Dedifferentiated amniotic fluid mesenchymal stem cell (primary cell): ENCODE measurements at regions not wholly inside any gene's neighbourhood (a gene's known extent, or its start where the extent isn't known, plus 50 kb on each side); places are given as distances from the start of the nearest gene placed in this dataset.
"Not testable (repeated sequence)": the region's sequence is repeated elsewhere in the genome, so short reads cannot be mapped to it uniquely, and the experiment has no call there.

Source experiments
- DNase-seq: peaks from one replicate; pipeline ENCODE4 v3.0.0-alpha.2; 2016; ENCODE audit errors: extremely low spot score

DNA sequence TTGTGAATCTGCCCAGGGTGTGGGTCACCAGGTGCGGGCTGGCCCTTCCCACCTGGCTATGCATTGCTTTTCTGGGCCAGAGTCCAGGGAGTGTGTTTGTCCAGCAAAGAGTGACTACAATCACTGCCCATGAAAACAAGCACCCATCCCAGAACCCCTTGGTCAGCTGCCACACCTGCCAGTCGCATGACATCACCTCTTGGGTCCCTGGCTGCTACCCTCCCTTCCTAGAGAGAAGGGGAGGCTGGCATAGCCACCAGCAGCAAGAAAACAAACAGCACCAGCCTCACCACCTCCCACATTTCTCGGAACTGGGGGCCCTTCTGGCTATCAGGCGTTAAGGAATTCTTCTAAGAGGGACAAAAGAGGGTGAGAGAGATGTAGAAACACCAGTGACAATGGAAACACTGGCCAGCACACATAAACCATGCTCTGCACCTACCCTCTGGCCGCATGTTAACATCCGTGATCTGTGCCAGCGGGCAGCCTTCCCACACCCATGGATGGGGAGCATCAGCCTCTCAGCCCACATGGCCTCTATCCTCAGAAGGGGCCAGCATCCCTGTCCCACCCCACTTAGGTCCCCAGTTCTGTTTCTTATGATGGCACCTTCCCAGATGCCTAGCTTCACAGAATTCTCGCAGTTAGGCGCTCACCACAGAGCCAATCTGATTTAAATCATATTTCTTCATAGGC is 109.7 kb upstream of the GLI2 start:
- no peak for DNase-seq

DNA sequence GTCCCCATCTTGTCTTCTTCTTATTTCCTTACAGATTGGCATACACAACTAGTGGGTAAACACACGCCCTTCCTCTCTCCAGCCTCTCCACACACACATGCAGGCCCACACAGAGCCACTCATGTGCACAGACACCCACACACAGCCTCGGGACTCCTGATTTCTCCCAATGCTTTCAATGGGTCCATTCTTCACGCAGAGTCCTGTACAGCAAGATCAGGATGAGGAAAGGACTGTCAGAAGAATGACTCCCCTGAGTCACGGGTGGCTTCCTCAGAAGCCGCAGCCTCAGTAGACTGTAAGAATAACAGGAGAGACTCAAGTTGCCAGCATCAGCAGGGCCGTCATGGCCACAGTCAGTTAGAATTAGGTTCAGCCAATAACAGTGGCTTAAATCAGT is 109.1 kb upstream of the GLI2 start:
- no peak for DNase-seq

DNA sequence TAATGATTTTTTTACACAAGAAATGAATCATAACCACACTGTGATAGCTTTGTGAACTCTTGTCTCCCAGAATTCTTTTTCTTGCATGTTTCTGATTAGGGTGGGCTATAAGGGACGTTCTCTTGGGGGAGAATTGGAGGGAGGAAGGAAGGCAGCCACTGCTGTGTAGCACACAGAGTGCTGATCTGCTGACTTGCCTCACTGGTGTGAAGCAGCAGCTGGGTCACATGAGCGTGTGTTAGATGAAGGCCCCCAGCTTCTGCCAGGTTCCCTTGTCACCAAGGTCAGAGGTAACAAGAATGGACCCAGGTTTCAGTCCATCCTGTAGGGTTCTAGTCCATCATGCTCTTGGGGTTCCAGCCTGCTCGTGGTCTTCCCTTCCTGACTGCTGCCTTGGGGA is 107.4 kb upstream of the GLI2 start:
- DNase-seq = no peak

DNA sequence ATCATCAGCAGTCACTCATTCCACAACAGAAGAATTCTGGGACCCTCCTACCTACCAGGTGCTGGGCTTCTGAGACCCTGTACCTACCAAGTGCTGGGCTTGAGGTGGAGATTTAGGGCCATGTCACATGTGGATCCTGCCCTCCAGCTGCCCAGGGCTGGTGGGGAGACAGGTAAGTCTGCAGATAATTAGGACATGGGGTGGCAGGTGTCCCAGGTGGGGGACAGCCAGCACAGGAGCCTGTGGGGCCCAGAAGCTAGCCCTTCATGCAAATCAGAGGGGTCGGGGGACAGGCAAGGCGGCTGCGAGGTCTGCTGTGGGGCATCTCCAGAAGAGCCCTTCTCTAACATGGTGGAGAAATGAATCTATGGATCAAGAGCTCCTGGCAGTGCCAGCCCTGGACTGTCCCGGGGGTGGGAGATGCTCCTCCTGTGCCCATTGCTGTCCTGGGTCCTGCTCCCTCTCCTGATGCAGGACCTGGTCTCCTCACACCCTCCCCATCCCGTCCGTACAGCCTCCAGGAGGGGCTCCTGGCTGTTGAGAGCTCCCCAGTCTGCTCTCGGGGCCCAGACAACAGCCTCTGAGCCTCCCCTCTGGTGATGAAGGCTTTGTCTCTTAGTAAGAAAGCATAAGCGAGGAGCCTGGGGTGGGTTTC is 106.3 kb upstream of the GLI2 start:
- no peak for DNase-seq

DNA sequence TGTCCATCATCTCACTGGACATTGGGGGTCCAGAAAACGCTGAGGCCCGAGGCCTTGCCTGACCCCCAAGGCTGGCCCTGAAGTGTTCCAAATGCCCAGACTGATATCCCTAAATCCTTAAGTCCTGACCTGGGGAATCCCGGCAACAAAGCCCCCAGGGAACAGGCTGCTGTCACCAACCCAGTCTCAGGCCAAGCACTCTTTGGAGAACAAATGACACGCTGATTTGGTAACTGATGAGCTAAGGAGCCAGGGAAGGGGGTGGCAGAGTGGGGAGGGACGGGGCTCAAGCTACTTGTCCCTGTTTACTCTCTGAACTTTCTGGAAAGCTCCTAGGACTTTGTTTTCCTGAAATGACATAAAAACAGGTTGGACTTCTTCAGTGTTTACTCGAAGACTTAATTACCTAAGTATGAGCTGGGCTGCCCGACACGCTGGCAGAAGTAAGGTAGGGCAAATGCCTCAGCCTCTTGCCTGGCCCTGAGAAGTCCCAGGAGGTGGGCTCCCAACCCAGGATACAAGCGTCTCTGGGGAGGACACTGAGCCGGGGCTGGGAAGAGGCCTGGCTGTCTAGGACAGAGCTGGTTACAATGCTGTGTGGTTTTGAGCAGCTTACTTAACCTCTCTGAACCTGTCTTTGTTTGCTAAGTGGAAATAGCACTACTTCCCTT is 105.5 kb upstream of the GLI2 start:
- no peak for DNase-seq

DNA sequence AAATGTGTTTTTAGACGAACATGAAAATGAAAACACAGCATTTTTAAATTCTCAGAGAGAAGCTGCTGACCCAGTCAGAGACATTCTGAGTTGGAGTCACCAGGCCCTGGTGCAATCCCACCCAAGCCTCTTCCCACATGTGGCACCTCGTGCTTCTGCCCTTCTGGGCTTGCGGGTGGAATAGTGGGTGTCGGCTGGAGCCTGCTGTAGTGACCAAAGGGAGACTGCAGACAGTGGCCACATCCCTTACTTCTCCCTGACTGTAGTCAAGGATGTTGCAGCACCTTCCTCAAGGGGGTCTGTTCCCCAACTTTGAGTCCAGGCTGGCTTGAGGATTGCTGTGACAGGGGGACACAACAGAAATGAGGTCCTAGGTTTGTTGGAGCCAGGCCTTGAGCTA is 104.4 kb upstream of the GLI2 start:
- no peak for DNase-seq

DNA sequence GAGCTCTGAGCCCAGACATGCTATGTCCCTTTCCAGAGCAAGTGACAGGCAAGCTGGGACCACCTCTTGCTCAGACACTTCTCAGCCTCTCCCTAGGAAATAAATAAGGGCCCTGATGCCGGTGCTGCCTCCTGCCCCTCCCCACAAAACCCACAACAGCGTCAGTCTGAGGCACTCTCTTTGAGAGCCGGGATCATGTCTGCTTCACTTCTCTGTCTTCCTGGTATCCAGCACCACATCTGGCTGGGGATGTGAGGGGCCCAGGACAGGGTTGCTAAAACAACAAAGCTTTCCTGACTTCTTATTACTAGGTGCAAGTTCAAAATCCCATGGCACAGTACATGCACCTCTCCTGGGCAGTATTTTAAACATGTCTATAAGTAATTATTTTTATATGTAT is 103.9 kb upstream of the GLI2 start:
- no peak for DNase-seq

DNA sequence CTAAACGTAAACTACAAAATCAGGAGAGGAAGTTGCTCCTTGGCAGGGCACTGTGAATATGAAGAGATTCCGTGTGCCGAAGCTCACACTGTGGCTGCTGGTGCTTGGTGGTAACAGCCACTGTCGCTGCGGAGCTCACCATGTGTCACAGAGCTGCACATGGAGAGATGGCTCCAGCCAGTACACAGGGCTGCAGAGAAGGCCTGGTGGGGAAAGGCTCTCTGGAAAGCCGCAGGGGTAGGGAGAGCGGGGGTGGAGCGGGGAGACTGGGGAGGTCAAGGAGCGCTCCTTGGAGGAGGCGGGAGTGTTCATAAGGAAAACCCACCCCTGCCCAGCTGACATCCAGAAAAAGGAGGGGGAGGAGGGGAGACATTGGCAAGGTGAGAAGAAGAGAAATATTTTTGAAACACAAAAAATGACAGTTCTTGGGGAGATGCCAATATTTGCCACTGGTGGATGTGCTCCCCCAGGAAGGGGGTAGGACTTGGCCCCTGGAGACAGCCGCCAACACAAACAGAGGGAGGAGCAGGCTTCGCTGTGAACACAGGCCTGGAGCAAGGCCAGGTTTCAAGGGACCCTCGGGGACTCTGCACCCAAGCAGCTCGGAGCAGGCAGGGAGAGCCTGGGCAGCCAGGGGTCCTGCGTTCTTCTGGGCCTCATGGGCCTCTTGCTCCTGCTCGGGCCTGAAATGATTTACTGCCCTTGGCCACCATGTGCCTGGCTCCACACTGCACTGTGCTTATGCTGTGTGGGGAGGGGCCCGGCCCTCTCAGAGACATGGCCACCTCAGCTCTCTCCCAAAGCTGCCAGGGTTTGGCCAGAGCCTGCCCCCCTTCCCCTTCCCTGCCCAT is 102.6 kb upstream of the GLI2 start:
- no peak for DNase-seq

DNA sequence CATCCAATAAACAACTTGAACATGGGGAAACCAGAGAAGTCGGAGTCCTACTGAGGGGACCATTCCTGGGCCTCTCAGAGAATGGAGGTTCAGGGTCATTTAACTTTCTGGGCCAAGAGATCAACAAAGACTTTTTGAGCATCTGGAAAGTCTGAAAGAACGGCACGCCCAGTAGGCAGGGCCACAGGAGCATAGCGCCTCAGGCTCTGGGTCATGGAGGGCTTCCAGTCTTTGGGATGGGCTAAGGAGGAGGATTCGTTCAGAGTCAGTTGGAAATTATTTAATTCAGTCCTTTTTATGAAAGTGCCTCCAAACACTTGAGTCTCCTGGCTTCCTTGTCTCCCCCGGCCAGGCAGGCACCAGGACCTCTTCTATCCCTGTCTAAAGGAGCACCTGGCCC is 101.1 kb upstream of the GLI2 start:
- no peak for DNase-seq

DNA sequence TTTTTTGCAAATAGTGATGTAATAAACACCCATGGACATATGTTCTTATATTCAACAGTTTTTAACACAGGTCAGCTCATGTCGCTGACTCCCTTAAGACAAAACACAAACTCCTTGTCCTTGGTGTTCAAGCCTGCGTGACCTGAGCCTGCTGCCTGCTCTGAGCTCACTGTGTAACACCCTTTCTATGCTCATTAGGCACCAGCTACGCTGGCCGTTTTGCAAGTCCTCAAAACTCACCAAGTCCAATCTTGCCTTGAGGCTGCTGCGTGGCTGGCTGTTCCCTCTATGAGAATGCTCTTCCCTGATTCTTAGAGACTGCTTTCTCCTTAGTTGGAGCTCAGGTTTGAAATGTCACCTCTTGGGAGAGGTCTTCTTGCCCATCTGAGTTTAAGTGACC is 100.5 kb upstream of the GLI2 start:
- DNase-seq = no peak

DNA sequence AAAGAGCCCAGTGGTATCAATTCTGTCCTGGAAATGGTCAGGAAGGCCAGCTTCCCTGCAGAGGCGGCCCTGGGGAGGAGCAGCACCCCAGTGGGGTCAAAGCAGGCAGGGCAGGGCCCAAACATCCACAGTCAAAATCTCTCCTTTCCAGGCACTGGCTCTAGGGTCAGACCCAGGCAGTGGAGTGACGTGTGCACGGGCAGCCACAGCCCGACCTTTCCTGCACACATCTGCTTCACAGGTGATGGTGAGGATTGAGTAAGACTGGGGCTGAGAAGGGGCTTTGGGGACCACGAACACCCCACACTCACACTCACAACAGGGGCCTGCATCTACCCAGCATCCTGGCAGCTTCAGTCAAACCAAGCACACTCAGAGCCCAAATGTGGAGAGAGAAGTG is 97.8 kb upstream of the GLI2 start:
- DNase-seq = no peak

DNA sequence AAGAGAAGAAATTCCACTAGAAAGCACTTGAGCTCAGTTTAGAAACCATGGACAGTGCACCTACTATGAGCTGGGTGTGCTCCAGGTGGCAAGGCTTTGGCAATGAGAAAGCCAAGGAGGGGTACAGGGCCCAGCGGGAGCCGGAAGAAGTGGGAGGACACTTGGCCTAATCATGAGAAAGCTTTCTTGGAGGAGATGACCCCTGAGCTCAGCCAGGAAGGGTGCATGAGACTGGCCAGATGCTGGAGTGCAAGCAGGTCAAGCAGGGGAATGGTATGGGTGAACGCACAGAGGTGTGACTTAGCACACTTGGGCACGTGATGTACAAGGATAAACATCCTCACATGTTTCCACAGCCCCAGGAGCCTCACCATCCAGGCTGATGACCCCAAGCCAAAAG is 97.2 kb upstream of the GLI2 start:
- no peak for DNase-seq

DNA sequence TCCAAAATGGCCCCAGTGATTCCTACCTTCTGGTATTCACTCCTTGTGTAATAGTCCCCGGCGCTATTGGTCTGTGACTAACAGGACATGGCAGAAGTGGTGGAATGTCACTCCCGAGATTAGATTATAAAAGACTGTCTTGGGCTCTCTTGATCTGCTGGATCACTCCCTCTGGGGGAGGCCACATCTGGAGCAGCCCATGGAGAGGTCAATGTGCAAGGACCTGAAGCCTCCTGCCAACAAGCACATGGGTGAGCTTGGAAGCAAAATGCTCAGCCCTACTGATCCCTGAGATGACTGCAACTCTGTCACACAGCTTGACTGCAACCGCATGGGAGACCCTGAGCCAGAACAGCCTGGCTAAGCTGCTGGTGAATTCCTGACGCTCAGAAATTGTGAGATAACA is 94.3 kb upstream of the GLI2 start:
- no peak for DNase-seq

DNA sequence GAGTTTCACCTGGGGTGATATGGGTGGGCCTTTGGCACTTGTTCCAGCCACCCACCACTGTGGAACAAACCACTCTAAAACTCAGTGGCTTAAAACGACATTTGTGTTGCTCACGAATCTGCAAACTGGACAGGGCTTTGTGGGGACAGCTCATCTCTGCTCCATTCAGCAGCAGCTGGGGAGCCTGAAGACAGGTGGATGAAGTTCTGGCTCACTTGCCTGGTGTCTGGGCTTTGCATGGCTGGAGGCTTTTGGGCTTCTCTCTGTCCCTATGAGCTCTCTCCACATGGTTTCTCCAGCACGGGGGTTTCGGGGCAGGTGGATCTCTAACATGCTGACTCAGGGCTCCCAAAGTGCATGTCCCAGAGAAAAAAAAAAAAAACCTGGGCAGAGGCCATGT is 93.0 kb upstream of the GLI2 start:
- DNase-seq = no peak

DNA sequence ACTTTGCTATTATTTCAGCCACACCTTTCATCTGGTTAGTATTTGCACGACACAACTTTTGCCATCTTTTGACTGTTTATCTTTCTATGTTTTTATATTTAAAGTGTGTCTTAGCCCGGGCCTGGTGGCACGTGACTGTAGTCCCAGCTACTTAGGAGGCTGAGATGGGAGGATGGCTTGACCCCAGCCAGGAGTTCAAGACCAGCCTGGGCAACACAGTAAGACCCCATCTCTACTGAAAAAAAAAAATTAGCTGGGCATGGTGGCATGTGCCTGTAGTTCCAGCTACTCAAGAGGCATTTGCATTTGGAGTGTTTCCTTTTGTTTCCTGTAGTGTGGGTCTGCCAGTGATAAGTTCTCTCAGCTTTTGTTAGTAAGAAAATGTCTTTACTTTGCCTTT is 88.7 kb upstream of the GLI2 start:
- DNase-seq = no peak

DNA sequence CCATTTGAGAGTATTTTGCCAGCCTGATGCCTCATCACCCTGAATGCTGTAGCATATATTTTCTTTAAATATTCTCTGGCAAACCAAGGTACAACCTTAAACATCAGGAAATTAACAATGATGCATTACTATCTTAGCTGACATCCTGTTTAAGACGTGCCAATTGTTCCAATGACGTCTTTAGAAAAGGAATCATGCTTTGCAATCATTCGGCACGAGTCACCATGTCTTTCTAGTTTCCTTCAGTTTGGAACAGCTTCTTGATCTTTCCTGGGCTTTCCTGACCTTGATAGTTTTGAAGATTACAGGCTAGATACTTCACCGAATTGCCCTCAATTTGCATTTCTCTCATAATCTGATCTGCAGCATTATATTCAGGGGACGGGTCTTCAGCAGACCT is 88.2 kb upstream of the GLI2 start:
- DNase-seq = peak; percentile 49

DNA sequence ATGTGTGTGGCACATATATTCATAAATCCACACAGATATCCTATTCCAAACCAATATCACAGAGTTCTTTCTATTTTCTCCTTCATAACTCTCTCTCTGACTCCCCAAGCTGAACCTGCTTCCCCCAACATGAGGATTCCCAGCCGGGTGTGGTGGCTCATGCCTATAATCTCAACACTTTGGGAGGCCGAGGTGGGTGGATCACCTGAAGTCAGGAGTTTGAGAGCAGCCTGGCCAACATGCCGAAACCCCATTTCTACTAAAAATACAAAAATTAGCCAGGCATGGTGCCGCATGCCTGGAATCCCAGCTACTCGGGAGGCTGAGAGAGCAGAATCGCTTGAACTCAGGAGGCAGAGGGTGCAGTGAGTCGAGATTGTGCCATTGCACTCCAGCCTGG is 86.3 kb upstream of the GLI2 start:
- DNase-seq = not testable (repeated sequence)

DNA sequence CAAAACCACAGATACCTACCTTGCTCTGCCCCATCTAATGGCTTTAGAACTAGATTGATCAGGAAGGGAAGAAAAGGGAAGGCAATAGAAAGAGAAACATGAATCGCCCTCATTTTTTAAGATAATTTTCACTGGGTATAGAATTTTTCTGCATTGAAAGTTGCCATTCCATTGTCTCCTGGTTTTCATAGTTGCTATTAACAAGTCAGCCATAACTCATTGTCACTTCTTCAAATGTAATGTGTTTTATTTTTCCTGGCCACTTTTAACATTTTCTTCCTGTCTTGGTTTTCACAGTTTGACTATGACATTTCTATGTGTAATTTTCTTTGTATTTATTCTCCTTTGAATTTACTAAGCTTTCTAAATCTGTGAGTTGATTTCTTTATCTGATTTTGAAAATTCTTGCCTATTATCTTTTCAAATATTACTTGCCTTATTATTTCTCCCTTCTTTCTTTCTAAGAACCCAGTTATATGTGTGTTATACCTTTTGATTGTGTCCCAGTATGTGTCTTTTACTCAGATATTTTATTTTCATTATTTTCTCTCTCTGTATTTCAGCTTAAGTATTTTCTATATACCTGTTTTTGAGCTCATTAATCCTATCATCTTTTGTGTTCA is 85.5 kb upstream of the GLI2 start:
- no peak for DNase-seq

DNA sequence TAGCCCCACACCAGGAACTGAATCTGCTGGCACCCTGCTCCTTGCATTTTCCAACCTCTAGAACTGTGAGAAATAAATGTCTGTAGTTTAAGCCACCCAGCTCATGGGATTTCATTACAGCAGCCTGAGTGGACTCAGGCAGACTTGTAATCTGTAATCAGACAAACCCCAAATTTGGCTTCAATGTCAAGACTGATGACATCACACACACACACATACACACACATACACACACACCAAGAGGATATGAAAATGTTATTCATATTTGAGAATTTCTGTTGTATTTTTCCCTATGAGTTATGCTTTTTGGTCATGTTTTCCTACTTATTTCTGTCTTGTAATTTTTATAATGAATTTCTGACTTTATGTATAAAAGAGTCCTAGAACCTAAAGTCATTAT is 83.8 kb upstream of the GLI2 start:
- DNase-seq = no peak

DNA sequence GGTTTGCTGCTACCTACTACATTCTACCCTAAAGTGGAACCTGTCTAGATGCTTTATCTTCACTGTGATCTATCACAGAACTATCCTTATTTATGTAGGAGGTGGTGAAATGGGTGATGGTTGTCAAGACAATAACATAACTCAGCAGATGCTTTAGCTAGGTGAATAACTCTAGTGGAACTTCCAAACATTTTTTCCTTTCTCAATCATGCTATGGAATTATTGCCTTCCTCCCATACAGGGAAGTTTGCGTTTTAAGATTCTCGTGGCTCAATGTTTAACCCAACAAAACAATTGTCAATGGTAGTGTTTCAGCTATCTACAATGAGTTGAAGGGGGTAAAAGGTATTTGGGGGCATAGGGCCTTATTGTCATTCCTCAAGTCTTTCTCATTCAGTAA is 82.6 kb upstream of the GLI2 start:
- no peak for DNase-seq

DNA sequence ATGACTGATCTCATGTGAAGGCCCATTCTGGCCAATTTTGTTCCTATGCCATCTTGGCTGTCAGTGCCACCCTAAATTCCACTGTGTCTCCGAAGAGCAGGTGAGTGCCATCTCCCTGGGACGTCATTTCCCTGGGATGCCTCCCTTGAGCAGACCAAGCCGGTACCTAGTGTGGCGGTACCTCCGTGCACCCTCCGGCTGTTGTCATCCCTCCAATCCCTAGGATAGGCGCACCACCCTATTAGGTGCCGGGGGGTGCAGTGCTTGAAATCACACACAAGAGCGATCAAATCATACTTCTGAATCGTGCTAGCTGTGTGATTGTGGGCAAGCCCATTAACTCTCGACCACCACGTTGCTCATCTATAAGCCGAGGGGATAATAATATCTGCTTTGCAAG is 81.8 kb upstream of the GLI2 start:
- no peak for DNase-seq
